GM23338 (cell line): ENCODE measurements at regions not wholly inside any gene's neighbourhood (a gene's known extent, or its start where the extent isn't known, plus 50 kb on each side); places are given as distances from the start of the nearest gene placed in this dataset.

Experiments used
- ATAC-seq: fragments of 200-7000 bp; cut with Tn5 transposase; 3 replicates; pipeline ENCODE4 v1.9.1; 2020
- DNase-seq: peaks from one replicate; pipeline ENCODE4 v3.0.0-alpha.2; 2015; ENCODE audit warnings: low spot score
- H2AFZ ChIP-seq: fragments of 200-600 bp; sonication (generic); 2 replicates; pipeline ENCODE4 v1.8.0; 2016; ENCODE audit warnings: antibody characterized with exemption, mild to moderate bottlenecking, moderate library complexity
- H3F3A ChIP-seq: fragments of 200-600 bp; sonication (generic); replicated peaks from 2 replicates; pipeline ENCODE4 v1.8.0; 2017; ENCODE audit warnings: antibody characterized with exemption, mixed run types, low read depth
- H3K27ac ChIP-seq: fragments of 200-600 bp; sonication (generic); 2 replicates; pipeline ENCODE4 v1.6.1; 2016; ENCODE audit warnings: low read depth
- H3K27me3 ChIP-seq: fragments of 200-600 bp; sonication (generic); 2 replicates; pipeline ENCODE4 v1.8.0; 2016; ENCODE audit warnings: mild to moderate bottlenecking, mixed run types, moderate library complexity; ENCODE audit not compliant: insufficient read depth
- H3K36me3 ChIP-seq: fragments of 200-600 bp; sonication (generic); 2 replicates; pipeline ENCODE4 v1.8.0; 2016; ENCODE audit warnings: mild to moderate bottlenecking; ENCODE audit not compliant: insufficient read depth
- H3K4me1 ChIP-seq: fragments of 200-600 bp; sonication (generic); 2 replicates; pipeline ENCODE4 v1.8.0; 2016; ENCODE audit warnings: mild to moderate bottlenecking, moderate library complexity; ENCODE audit not compliant: insufficient read depth
- H3K4me2 ChIP-seq: fragments of 200-600 bp; sonication (generic); 2 replicates; pipeline ENCODE4 v1.7.1; 2017; ENCODE audit warnings: mixed run types
- H3K4me3 ChIP-seq: fragments of 200-600 bp; sonication (generic); 2 replicates; pipeline ENCODE4 v1.6.1; 2016; ENCODE audit warnings: mixed run types
- H3K79me2 ChIP-seq: fragments of 200-600 bp; sonication (generic); replicated peaks from 2 replicates; pipeline ENCODE4 v1.8.0; 2017; ENCODE audit warnings: mild to moderate bottlenecking; ENCODE audit not compliant: insufficient read depth
- H3K9me2 ChIP-seq: fragments of 200-600 bp; sonication (generic); 2 replicates; pipeline ENCODE4 v1.8.0; 2017; ENCODE audit not compliant: insufficient read depth
- H4K20me1 ChIP-seq: fragments of 200-600 bp; sonication (generic); replicated peaks from 2 replicates; pipeline ENCODE4 v1.8.0; 2017; ENCODE audit warnings: mild to moderate bottlenecking; ENCODE audit not compliant: insufficient read depth
- H3K27ac Mint-ChIP-seq: 2 replicates; pipeline ENCODE4 v1.8.0; 2020; ENCODE audit warnings: inconsistent platforms, mild to moderate bottlenecking, moderate library complexity, mixed read lengths
- H3K27me3 Mint-ChIP-seq: 3 replicates; pipeline ENCODE4 v1.8.0; 2022; ENCODE audit warnings: low read depth, mild to moderate bottlenecking, moderate library complexity, mixed read lengths, inconsistent platforms; ENCODE audit not compliant: insufficient read depth, poor library complexity
- H3K36me3 Mint-ChIP-seq: 3 replicates; pipeline ENCODE4 v1.8.0; 2021; ENCODE audit warnings: low read depth, mild to moderate bottlenecking, inconsistent platforms, moderate library complexity, mixed read lengths
- H3K4me1 Mint-ChIP-seq: 3 replicates; pipeline ENCODE4 v1.8.0; 2020; ENCODE audit warnings: mild to moderate bottlenecking, inconsistent platforms, mixed read lengths
- H3K4me3 Mint-ChIP-seq: 3 replicates; pipeline ENCODE4 v1.8.0; 2021; ENCODE audit warnings: moderate library complexity, mild to moderate bottlenecking, inconsistent platforms, mixed read lengths
- H3K9me3 Mint-ChIP-seq: 3 replicates; pipeline ENCODE4 v1.8.0; 2020; ENCODE audit warnings: moderate library complexity, mild to moderate bottlenecking, inconsistent platforms, mixed read lengths
- CTCF ChIP-seq, 2 experiments: fragments of 200-600 bp in 1 of 2; sonication (generic) in 1 of 2; conservative IDR thresholded peaks; 2 replicates each; pipeline versions ENCODE4 v1.5.1 to v1.6.1; 2016 to 2017; ENCODE audit warnings: antibody characterized with exemption in 2 of 2, low read depth in 2 of 2, mild to moderate bottlenecking in 2 of 2, moderate library complexity in 1 of 2
- NANOG ChIP-seq: IDR thresholded peaks from 2 replicates; pipeline ENCODE4 v1.6.1; 2016; ENCODE audit warnings: antibody characterized with exemption, borderline replicate concordance
- ZNF331 ChIP-seq: fragments of 250-450 bp; sonication (Bioruptor Pico); IDR thresholded peaks from 2 replicates; pipeline ENCODE4 v1.5.0; 2020; ENCODE audit warnings: low read depth, mild to moderate bottlenecking, moderate library complexity
- ZNF462 ChIP-seq: fragments of 250-450 bp; sonication (Bioruptor Pico); IDR thresholded peaks from 2 replicates; pipeline ENCODE4 v1.5.0; 2020; ENCODE audit warnings: mild to moderate bottlenecking, moderate library complexity

GRCh38 chr19:30161770-30162169, 210.4 kb upstream of the ZNF536 start (continued):
- TF ChIP-seq ZNF462 (no peak), CTCF (conservative IDR thresholded peaks at IDR 0.05; ENCODE audit: low read depth in 2 of 2) (no peak)

- H3K9me3 Mint-ChIP-seq: peaks cover 3% of the 10 kb centered on the region; the same call in 2 of the 3 replicates
- Histone ChIP-seq H3K4me3 (no peak overlapping the region), H2AFZ (no peak overlapping the region), H3K4me2 (no peak overlapping the region), H3K79me2 (no peaks in the 10 kb centered on the region), H3K9me2 (no peaks in the 10 kb centered on the region), H3K27me3 (no peaks in the 10 kb centered on the region), H3K36me3 (no peaks in the 10 kb centered on the region), H3F3A (no peaks in the 10 kb centered on the region), H3K27ac (no peak overlapping the region), H3K4me1 (no peaks in the 10 kb centered on the region), H4K20me1 (no peaks in the 10 kb centered on the region)
- ATAC-seq (no peak), DNase-seq (no peak)
- no peak overlapping the region for H3K4me3 Mint-ChIP-seq
- TF ChIP-seq NANOG (no peak), ZNF331 (no peak)
- H3K27me3 Mint-ChIP-seq: peaks cover 10% of the 10 kb centered on the region
- no peak overlapping the region for H3K27ac Mint-ChIP-seq
- no peaks in the 10 kb centered on the region; the same call in 2 of the 3 replicates for H3K4me1 Mint-ChIP-seq
- H3K36me3 Mint-ChIP-seq: no peaks in the 10 kb centered on the region; the same call in 2 of the 3 replicates
These were observed 209.5 kb upstream of the ZNF536 start for GRCh38 chr19:30162718-30163117.
